ENCODE measurements at regions not wholly inside any gene's neighbourhood (a gene's known extent, or its start where the extent isn't known, plus 50 kb on each side); places are given as distances from the start of the nearest gene placed in this dataset.

DNA sequence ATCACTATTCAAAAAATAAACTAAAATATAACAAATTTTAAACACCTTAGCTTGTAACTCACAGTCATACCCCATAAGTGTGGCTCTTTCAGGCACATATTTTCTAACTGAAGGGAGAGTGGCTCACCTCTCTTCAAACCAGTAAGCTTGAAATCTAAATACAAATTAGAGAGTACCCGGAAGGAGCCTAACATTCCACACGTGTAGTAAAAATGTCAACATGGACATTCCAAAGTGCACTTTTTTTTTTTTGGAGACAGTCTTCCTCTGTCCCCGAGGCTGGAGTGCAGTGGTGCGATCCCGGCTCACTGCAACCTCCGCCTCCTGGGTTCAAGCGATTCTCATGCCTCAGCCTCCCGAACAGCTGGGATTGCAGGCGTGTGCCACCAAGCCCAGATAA is 275.6 kb upstream of the ADGRL2 start:
- TF ChIP-seq ZNF274 (IDR thresholded peaks at IDR 0.05; ENCODE audit: low read depth, low read length) (no peak), YY1 (IDR thresholded peaks at IDR 0.05; ENCODE audit: insufficient read depth, insufficient read length) (no peak)
